ENCODE measurements at regions not wholly inside any gene's neighbourhood (a gene's known extent, or its start where the extent isn't known, plus 50 kb on each side); places are given as distances from the start of the nearest gene placed in this dataset.

- no peak for TF ChIP-seq POLR2AphosphoS5 (IDR thresholded peaks at IDR 0.05; ENCODE audit: insufficient read depth, low read depth, low read length)
- no peak for TF ChIP-seq CTCF (IDR thresholded peaks at IDR 0.05; ENCODE audit: extremely low read depth in 1 of 2, insufficient read depth in 1 of 2, low read depth in 1 of 2, low read length in 2 of 2)
- no peak for TF ChIP-seq POLR2A (IDR thresholded peaks at IDR 0.05; ENCODE audit: low read depth, low read length)
Measured at GRCh38 chr6:94350833-94351232, 931.5 kb upstream of the EPHA7 start.
